GM18519 (cell line): ENCODE measurements at regions not wholly inside any gene's neighbourhood (a gene's known extent, or its start where the extent isn't known, plus 50 kb on each side); places are given as distances from the start of the nearest gene placed in this dataset.
"Not testable (repeated sequence)": the region's sequence is repeated elsewhere in the genome, so short reads cannot be mapped to it uniquely, and the experiment has no call there.

ENCODE experiments used
- ATAC-seq: cut with Tn5 transposase; IDR thresholded peaks from one replicate; pipeline ENCODE4 v1.9.1; 2021; ENCODE audit warnings: mild to moderate bottlenecking, moderate library complexity; ENCODE audit not compliant: unreplicated experiment, low FRiP score

DNA sequence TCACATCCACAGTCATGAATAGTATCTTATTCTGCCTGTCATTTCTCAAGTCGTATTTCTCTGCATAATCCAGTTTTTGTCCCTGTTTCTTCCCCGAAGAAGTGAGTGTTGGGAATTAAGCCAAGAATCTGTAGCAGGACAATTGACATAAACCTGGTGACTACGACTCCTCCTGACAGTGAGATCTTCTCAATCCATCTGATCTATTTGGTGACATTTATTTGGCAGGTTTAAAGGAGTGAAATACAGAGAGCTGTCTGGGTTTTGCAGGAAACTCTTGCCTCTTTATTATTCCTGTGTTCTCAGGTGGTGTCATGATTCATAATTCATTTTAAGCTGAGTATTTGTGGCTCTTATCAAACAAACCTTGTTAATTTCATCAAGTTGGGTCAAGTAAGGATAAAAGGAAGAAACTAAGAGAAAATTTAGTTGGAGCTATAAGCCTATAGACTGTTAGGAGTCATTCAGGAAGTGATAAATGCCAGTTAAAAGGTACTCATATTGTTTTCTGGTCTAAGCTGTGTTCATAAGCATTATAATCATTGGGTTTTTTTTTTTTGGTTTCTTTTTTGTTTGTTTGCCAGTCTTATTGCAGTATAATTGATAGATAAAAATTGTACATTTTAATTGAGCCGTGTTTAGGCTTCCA is 95.9 kb upstream of the PCSK1 start:
- ATAC-seq = no peak

DNA sequence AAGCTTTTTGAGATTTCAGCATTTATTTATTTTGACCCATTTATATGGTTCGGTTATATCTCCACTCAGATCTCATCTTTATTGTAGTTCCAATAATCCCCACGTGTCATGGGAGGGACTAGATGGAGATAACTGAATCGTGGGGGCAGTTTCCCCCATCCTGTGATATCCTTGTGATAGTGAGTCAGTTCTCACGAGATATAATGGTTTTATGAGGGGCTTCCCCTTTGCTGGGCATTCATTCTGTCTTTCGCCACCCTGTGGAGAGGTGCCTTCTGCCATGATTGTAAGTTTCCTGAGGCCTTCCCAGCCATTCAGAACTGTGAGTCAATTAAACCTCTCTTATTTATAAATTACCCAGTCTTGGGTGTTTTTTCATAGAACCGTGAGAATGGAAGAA is 96.5 kb upstream of the PCSK1 start:
- ATAC-seq = no peak

DNA sequence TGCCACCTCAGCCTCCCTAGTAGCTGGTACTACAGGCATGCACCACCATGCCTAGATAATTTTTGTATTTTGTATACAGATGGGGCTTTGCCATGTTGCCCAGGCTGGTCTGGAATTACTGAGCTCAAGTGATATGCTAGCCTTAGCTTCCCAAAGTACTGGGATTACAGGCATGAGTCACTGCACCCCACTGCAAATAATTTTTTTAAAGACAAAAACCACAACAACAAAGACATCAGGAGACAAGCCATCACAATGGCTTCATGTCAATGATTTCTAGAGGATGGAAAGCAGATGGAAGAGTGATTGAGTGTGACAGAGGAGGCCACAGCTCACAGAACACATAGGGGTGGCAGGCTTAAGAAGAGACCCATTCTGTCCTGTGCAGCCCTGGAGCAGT is 97.9 kb upstream of the PCSK1 start:
- no peak for ATAC-seq

DNA sequence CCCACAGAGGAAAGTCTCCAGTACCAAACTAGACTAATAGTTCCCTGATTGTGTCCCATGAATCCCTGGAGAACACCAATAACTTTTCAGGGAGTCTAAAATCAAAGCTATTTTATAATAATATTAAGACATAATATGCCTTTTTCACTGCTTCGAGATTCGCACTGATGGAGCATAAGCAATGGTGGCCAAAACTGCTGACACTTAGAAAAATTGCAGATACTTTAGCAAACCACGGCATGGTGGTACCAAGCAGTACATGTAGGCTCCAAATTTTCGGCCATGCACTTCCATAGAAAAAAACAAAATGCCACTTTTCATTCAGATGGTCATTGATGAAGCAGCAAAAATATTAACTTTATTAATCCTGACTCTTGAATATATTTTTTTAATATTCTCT is 100.3 kb upstream of the PCSK1 start:
- ATAC-seq = no peak

DNA sequence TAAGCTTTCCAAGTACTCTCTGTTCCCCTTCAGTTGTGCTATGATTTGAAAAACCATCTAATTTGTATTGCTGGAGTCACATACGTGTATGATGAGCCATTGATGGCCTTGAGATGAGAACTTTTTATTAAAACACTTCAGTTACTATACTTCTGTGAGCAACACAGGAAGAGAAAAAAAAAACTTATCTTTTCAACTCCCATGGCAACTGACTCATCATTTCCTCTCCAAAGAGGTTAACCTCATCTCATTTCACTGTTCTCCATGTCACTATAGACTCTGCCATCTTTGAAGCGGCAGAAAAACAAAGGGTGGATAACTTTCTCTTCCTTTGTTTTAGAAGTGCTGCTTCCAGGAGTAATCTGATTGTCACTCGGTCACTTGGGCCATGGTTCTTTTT is 104.3 kb upstream of the PCSK1 start:
- peak; percentile 56 for ATAC-seq

DNA sequence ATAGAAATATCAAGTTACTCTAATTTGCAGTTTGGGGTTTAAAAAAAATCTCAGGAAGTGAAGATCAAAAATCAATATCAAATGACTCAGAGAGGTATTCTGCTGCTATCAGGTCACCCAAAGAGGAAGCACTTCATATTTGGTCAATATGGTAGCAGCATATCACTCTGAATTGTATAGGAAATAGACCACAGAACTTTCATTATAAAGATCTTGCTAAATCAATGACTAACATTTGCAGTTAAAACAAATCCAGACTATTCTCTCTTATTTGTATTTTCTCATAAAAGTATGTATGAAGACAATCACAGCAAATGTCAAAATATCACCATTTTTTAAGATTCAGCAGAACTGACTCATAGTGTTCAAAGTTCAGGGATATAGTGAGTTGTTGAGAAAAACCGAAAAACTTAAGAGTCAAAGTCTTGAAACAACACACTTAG is 105.8 kb upstream of the PCSK1 start:
- ATAC-seq = no peak

DNA sequence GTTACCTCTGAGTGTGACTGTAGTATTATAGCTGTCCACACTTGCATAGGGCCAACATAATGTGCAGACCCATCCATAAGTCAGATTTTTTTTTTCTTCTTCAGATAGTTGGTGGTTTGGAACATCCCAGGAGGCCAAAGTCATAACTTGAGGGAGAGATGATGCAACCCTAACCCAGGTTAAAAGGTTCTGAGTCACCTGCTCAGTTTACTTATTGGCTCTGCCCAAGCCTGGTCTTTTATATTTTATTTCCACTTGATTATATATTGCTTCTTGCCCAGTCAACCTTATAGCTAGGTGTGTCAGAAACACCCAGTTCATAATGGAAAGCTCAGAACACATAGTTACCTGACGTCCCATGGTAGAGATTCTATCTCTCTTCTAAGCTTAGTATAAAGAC is 113.1 kb upstream of the PCSK1 start:
- no peak for ATAC-seq

DNA sequence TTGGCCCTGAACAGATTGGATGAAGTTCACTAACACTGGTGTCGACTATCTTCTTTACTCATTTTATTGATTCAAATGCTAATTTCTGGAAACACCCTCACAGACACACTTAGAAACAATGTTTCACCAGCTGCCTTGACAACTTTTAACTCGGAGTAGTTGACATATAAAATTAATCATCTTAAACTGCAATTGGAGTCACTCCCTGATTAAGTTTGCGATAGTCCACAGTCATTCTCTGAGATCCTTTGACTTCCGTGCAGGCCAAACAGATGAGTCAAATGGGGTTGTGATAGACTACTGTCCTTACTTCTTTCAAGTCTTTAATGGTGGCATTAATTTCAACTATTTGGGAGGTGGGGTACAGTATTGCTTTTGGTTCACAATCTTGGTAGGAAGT is 114.4 kb upstream of the PCSK1 start:
- no peak for ATAC-seq

DNA sequence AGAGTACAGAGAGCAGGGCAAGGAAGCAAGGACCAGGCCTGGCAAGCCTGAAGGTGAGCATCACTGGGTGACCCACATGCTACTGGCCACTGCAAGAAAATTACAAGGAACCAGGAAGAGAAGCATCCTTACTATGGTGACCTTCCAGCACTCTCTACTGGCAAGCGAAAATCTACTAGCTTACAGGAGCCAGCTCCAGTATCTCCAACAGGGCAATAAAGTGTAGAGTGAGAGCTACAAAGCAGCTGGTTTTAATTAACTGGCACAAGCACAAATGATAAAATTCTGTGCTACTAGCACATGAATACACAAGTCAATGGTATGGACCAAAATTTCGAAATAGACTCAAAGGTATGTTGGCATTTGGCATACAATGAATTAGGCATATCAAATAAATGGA is 113.3 kb upstream of the CAST start:
- no peak for ATAC-seq

DNA sequence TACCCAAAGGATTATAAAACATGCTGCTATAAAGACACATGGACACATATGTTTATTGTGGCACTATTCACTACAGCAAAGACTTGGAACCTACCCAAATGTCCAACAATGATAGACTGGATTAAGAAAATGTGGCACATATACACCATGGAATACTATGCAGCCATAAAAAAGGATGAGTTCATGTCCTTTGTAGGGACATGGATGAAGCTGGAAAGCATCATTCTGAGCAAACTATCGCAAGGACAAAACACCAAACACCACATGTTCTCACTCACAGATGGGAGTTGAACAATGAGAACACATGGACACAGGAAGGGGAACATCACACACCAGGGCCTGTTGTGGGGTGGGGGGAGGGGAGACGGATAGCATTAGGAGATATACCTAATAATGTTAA is 101.3 kb upstream of the CAST start:
- not testable (repeated sequence) for ATAC-seq

DNA sequence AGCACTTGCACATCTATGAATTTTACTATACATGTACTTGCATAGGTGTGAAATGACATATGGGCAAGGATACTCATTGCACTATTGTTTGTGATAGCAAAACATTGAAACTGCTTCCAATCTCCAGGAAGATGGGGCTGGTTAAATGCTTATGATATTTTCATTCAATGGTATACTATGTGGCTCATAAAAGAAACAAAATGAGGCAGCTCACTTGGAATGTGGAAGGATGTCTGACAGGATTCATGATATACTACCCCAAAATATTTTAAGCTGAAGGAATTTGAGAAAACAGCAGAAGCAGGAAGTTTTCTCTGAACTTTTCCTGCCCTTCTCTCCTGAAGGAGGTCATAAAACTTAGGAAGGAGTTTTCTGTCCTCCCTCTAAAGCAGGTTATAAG is 99.6 kb upstream of the CAST start:
- ATAC-seq = no peak

DNA sequence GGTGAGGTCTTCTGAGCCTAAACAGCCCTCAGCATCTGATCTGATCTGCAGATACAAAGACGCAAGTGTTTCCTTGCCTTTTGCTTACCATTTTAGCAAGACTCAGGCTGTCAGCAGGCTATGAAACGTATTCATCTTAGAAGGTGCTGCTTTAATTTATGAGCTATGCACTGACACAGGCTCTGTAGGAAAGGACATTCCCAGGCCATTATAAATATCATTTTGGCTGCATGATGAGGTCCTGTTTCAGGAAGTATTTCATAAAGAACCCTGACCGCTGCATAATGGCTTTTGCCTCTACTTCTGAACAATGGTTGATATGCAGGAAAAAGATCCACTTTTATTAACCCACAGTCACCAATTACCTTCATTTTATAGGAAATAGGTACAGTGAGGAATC is 98.4 kb upstream of the CAST start:
- ATAC-seq = no peak

DNA sequence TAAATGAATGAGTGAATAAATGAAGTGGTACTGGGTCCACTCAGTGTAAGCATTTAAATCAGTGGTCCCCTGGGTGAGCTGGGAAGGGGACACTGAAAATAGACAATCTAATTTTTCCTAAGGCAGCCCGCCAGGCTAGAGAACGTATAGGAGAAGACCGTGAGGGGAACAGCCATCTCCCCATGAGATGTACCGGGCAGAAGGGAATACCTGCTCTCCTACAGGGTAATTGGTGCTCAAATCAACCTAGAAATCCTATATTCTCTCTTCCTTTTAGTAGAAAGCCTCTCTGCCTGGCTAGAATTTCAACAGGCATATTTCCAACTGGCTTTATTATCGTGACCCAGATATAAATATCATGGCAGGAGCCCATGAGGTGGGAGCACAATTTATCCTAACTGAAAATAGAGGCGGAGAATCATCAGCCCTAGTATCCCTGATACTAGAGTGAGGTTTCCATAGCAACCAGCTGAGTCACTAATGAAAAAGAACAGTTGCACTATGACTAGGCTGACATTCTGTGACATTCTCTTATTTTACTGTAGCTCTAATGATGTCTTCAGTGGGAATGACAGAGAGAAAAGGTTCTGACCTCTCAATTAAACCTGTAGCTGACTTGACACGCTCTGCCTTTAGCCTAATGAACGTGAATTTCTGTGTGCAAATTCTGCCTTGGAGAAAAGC is 96.5 kb upstream of the CAST start:
- ATAC-seq = peak; percentile 63

DNA sequence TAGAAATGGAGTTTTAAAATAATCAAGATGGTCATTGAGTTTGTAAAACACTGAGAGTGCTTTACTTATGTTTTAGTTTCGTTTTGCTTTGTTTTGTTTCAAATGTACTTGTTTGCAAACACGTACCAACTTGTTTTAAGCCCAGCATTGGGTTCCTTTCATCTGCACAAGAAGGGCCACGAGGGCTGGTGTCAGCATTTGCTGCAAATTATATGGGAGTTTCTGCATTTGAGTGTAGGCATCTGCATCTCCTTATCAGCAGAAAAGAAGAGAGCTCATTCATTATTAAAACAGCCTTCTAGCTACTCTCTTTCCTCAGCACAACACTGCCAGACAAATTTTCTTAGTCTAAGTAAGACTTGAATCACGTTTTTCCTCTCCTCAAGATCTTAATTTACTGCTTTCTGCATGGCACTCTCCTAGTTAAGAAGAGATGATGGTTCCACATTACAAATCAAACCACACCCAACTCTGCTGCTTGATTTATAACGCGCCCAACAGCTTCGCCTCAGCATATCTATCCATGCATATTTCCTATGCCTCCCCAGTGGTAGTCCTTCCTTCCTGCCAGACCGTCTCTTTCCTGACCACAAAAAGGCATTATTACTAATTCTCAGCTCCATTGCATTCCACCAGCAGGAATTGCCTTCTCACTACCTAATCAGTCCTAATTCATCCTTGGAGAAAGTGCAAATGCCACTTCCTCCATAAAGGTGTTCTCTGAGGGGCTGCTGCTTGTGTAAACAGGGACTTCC is 95.2 kb upstream of the CAST start:
- ATAC-seq = no peak

DNA sequence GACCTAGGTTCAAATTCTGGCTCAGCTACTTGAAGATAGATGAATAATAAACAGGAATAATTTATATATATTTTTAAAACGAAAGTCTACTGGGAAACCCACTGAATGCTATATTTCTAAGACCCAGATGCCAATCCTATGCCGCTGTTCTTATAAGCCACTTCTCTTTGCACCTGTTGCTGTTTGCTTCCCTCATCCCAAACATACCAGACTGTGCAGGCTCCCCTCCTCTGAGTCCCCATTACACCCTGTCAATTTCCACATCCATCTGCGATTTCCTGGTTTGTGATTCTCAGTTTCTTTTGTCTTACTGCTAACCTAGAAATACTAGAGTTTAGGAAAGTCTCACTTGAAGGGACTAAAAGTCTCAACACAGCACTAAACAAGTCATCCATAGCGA is 92.8 kb upstream of the CAST start:
- ATAC-seq = no peak

DNA sequence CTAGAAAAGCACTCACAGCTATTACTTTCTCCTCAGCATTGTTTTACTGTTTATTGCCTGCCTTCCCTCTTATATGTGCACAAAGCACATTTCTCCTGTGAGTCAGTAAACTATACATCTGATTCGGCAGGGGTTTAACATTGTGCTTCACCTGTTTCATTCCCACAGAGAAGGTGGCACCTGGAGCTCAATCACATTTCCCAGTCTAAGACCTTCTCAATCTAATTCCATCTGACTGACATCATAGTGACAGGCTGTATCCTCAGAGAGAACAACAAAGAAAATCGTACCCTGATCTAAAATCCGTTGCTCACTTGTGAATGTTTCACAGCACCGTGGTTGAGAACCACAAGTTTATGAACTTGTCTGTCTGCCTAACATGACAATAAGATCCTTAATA is 92.4 kb upstream of the CAST start:
- no peak for ATAC-seq

DNA sequence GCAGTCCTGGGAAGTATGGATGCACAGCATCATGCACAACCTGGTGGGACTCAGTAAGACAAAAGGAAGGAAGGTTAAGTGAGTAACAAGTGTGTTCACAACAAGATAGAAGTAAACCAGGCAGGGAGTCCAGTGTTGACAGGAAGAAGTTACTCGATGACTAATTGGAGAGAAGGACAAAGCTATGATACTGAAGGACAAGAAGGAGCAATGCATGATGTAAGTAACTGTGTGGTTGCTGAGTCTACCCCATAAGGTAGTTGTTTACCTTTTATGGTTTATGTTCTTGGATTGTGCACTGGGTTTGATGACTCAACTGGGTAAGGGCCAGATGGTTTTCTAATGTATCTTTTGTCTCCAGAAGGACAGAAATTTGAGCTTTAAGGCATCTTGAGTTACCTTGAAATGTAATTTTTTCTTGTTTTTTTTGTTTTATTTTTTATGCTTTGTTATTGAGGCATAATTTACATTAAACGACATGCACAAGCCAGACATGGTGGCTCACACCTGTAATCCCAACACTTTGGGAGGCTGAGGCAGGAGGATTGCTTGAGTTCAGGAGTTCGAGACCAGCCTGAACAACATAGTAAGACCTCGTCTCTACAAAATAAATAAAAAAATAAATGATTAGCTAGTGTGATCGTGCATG is 89.2 kb upstream of the CAST start:
- ATAC-seq = no peak

DNA sequence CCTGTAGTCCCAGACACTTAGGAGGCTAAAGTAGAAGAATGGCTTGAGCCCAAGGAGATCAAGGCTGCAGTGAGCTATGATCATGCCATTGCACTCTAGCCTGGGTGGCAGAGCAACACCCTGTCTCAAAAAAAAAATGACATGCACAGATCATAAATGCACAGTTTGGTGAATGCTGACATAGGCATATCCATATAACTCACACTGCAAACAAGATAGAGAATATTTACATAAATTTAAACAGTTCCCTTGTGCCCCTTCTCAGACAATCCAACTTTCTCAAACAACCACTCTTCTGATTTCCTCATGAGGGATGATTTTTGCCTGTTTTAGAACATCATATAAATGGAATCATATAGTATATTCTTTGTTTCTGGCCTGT is 88.7 kb upstream of the CAST start:
- no peak for ATAC-seq

DNA sequence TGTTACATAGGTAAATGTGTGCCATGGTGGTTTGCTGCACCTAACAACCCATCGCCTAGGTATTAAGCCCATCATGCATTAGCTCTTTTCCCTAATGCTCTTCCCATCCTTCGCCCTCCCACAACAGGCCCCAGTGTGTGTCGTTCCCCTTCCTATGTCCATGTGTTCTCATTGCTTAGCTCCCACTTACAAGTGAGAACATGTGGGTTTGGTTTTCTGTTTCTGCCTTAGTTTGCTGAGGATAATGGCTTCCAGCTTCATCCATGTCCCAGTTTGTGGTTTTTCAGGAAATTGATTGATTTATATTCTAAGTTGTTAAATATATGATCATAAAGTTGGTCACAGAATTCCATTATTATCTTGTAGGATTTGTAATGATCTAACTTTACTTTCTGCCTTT is 85.3 kb upstream of the CAST start:
- no peak for ATAC-seq

DNA sequence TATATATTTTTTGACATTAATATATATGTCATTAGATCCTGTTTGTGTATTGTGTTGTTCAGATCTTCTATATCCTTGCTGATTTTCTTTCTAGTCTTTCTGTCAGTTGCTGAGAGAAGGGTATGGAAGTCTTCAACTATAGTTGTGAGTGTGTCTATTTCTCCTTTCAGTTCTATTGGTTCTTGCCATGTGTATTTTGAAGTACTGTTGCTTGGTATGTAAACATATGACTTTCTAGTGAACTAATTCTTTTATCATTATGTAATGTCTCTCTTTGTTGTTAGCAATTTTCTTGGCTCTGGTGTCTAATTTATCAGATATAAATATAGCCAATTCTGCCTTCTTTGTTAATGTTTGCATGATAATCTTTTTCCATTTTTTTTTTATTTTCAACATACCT is 84.3 kb upstream of the CAST start:
- no peak for ATAC-seq

DNA sequence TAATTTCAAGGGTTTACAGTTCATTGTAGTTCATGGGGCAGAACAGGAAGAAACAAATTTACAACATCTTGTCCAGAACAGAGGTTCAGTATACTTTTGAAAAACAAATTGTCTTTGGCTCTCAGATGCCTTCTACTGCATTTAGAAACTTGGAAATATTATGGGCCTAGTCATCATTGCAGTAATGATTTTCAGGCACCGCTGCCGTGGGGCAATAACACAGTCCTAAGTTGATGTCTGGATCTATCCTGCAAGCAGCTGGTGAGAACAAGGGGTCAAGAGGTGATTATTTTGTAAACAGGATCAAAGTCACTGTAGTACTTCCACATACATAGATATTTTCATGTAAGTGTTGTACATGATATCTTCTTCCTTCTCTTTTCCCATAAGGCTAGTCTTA is 82.5 kb upstream of the CAST start:
- ATAC-seq = no peak
